Renal pelvis (tissue), 1 donor: ENCODE measurements at regions not wholly inside any gene's neighbourhood (a gene's known extent, or its start where the extent isn't known, plus 50 kb on each side); places are given as distances from the start of the nearest gene placed in this dataset.

ENCODE experiments used
- DNase-seq: peaks from one replicate; pipeline ENCODE4 v3.0.0-alpha.2; 2013

- no peak for DNase-seq
Measured at GRCh38 chr18:45266023-45266422, 349.3 kb upstream of the SLC14A2 start.

- DNase-seq = no peak
Measured at GRCh38 chr18:45267622-45268021, 347.7 kb upstream of the SLC14A2 start.

- no peak for DNase-seq
Measured at GRCh38 chr18:45268583-45268982, 346.7 kb upstream of the SLC14A2 start.

GRCh38 chr18:45270289-45270771, 344.9 kb upstream of the SLC14A2 start:
- DNase-seq = no peak

- no peak for DNase-seq
Measured at GRCh38 chr18:45274026-45274425, 341.2 kb upstream of the SLC14A2 start.

GRCh38 chr18:45275367-45276113, 339.7 kb upstream of the SLC14A2 start:
- DNase-seq = no peak

- DNase-seq = no peak
Measured at GRCh38 chr18:45276878-45277277, 338.4 kb upstream of the SLC14A2 start.

GRCh38 chr18:45277908-45278307, 337.4 kb upstream of the SLC14A2 start:
- DNase-seq = no peak

GRCh38 chr18:45280481-45281276, 334.6 kb upstream of the SLC14A2 start:
- DNase-seq = no peak

- DNase-seq = no peak
Measured at GRCh38 chr18:45282101-45282812, 333.0 kb upstream of the SLC14A2 start.

- DNase-seq = no peak
Measured at GRCh38 chr18:45284174-45284573, 331.1 kb upstream of the SLC14A2 start.

- no peak for DNase-seq
Measured at GRCh38 chr18:45284851-45285250, 330.4 kb upstream of the SLC14A2 start.

GRCh38 chr18:45285251-45285650, 330.0 kb upstream of the SLC14A2 start:
- no peak for DNase-seq

- DNase-seq = no peak
Measured at GRCh38 chr18:45286431-45286830, 328.8 kb upstream of the SLC14A2 start.

GRCh38 chr18:45287531-45287930, 327.7 kb upstream of the SLC14A2 start:
- no peak for DNase-seq

GRCh38 chr18:45290364-45290763, 324.9 kb upstream of the SLC14A2 start:
- no peak for DNase-seq

GRCh38 chr18:45291621-45292615, 323.4 kb upstream of the SLC14A2 start:
- no peak for DNase-seq

GRCh38 chr18:45295388-45295787, 319.9 kb upstream of the SLC14A2 start:
- DNase-seq = no peak

- no peak for DNase-seq
Measured at GRCh38 chr18:45298986-45299385, 316.3 kb upstream of the SLC14A2 start.

GRCh38 chr18:45303026-45303425, 312.2 kb upstream of the SLC14A2 start:
- DNase-seq = no peak

- DNase-seq = no peak
Measured at GRCh38 chr18:45304558-45304957, 310.7 kb upstream of the SLC14A2 start.
